Activated B cell treated with CpG ODN at 0.5 μM for 24 hours (primary cell): ENCODE measurements at regions not wholly inside any gene's neighbourhood (a gene's known extent, or its start where the extent isn't known, plus 50 kb on each side); places are given as distances from the start of the nearest gene placed in this dataset.

Source experiments
- ATAC-seq: fragments of 200-7000 bp; cut with Tn5 transposase; one replicate; pipeline ENCODE4 v1.10.0; 2021; ENCODE audit warnings: low read depth, mild to moderate bottlenecking, moderate library complexity
- CTCF ChIA-PET: fragments of 350-600 bp; sonication (Branson Sonifier 250); formaldehyde crosslinking; loops from one replicate; lab custom pipeline; 2021; ENCODE audit warnings: antibody characterized with exemption; lab: Charles Lee
- POLR2A ChIA-PET: fragments of 350-600 bp; sonication (Branson Sonifier 250); formaldehyde crosslinking; loops from one replicate; lab custom pipeline; 2021; ENCODE audit warnings: antibody characterized with exemption; lab: Charles Lee
- DNase-seq: peaks from one replicate; pipeline ENCODE4 v3.0.0; 2022
- H3K27ac Mint-ChIP-seq: one replicate; pipeline ENCODE4 v1.8.0; 2020; ENCODE audit warnings: mixed read lengths
- H3K27me3 Mint-ChIP-seq: one replicate; pipeline ENCODE4 v1.8.0; 2021; ENCODE audit warnings: mixed read lengths
- H3K36me3 Mint-ChIP-seq: one replicate; pipeline ENCODE4 v1.8.0; 2021; ENCODE audit warnings: low read depth, mixed read lengths
- H3K4me1 Mint-ChIP-seq: one replicate; pipeline ENCODE4 v1.8.0; 2021; ENCODE audit warnings: mixed read lengths
- H3K4me3 Mint-ChIP-seq: one replicate; pipeline ENCODE4 v1.8.0; 2020; ENCODE audit warnings: mild to moderate bottlenecking, mixed read lengths
- H3K9me3 Mint-ChIP-seq: one replicate; pipeline ENCODE4 v1.8.0; 2020; ENCODE audit warnings: mixed read lengths
- CTCF ChIP-seq: fragments of 200-600 bp; IDR thresholded peaks from one replicate; pipeline ENCODE4 v1.8.0; 2022; ENCODE audit warnings: antibody characterized with exemption, mild to moderate bottlenecking
- intact Hi-C: fragments of 100-400 bp; cut with micrococcal nuclease; formaldehyde crosslinking; loops from one replicate; pipeline ENCODE4 v1.15.1; 2024

DNA sequence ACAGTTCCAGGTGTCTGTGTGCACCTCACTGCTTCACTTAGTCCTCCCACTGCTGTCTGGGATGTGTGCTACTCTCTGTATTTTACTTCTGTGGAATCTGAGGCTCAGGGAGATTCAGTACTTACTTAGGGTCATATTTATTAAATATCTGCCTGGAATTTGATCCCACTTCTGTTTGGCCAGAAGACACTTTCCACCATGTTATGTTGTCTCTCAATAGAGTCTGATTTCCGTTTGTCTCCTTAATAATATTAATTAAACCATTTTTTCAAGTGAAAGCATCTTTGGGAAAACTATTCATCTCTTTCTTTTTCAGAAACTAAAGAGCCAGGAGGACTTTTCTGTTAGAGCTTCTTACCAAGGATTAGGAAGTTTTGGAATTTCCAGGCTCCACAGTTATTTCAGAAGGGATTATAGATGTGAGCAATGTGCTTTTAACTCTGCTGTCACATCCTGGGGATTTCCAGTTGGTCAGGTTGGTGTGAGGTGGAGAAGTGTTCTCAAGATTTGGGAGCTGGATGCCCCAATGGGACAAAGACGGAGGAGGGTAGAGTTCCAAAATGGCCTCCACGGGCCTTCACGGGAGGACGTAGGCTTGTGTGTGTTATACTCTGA lies 156.8 kb upstream of the RALGAPA2 start:
- no peak for TF ChIP-seq CTCF

DNA sequence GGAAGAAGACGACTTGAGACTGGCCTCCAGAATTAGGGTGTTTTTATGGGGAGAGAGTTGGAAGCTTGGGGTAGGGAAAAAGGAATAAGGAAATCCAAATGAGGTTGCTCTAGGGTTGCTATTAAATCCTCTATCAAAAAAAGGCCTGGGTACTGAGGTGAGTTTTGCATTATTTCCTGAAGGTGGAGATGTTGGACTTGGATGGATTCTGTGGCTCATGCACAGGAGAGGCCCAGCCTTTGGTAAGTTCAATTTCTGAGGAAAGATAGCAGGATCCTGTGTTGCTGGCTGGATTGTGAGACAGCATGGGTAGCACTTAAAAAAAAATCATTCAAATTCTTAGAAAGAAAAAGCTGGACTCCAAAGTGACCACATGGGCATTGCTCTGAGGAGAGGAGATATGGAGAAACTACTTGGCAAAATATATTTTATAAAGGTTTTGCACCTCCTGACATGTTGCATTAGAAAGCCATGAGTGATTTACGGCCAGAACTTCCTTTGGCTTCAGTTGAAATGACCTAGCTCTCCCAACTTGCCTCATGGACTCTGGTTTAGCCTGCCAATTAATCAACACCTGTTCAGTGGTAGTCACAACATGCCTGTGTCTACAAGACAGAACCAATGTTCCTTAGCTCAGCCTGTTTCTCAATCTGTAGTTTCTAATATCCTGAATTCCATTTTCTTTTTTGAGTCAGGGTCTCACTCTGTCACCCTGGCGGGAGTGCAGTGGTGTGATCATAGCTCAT lies 152.1 kb upstream of the RALGAPA2 start:
- ATAC-seq (no peak), DNase-seq (no peak)
- intact Hi-C loops: no loop called here
- Mint-ChIP-seq H3K9me3 (no peaks in the 10 kb centered on the region), H3K4me3 (no peak overlapping the region), H3K27me3 (peaks cover 15% of the 10 kb centered on the region), H3K4me1 (no peaks in the 10 kb centered on the region), H3K36me3 (no peaks in the 10 kb centered on the region), H3K27ac (no peak overlapping the region)
- TF ChIP-seq CTCF: no peak
- ChIA-PET POLR2A (no interaction called here), CTCF (interaction anchor here (1.1 kb wide), 1 partner anchor 641 kb away, joined by 5 read pairs; no protein-coding TSS in a partner anchor)

More for the DNA sequence above, 156.8 kb upstream of the RALGAPA2 start:
- Mint-ChIP-seq H3K27ac (no peak overlapping the region), H3K27me3 (peaks cover 16% of the 10 kb centered on the region), H3K4me3 (no peak overlapping the region), H3K9me3 (no peaks in the 10 kb centered on the region), H3K4me1 (no peaks in the 10 kb centered on the region), H3K36me3 (no peaks in the 10 kb centered on the region)
- intact Hi-C loops: no loop called here
- CTCF ChIA-PET: no interaction called here
- no peak for ATAC-seq
- DNase-seq: no peak
- POLR2A ChIA-PET: no interaction called here

DNA sequence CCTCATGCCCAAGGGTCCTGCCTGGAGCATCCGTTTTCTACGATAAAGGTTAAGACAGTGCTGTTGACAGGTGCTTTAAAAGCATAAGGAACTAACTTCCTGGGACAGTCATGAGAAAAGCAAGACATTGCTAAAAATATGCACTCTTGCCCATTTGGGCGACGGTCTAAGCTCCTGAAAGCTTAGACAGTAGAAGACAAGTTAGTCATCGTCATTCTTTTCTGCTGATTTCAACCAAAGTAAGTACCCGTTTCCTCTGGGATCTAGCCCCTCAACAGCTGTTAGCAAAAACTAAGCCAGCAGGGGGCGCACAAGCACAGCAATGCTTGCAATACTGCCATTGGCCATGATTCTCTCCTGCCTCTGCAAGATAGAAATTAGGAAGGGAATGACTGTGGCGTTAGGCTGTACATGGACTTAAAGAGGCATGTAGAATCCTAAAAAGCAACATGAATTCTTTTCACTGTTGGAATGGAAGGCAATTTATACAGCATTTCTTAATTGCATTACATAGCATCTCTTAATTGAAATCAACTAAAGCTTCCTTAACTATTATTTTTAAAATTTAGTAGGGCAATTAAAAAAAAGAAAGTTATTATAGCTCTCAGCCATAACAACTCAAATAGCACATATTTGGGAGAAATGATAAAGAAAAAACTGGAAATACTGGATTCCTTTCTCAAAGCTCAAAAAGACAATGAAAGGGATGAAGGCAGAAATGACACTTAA lies 147.8 kb upstream of the RALGAPA2 start:
- no peak for TF ChIP-seq CTCF
- no peaks in the 10 kb centered on the region for H3K9me3 Mint-ChIP-seq
- DNase-seq (peak; percentile 60), ATAC-seq (peak; percentile 21)
- H3K27me3 Mint-ChIP-seq: peaks cover 25% of the 10 kb centered on the region
- no peaks in the 10 kb centered on the region for H3K4me1 Mint-ChIP-seq
- no peak overlapping the region for H3K27ac Mint-ChIP-seq
- POLR2A ChIA-PET: no interaction called here
- intact Hi-C loops: loop anchor here (1.0 kb wide), 4 partner anchors 266 to 712 kb away; partner anchors contain the start of gene KIZ
- CTCF ChIA-PET: interaction anchor here (0.6 to 3.0 kb wide), 11 partner anchors 9 to 712 kb away, joined by 3 to 35 read pairs (median 3); no protein-coding TSS in a partner anchor
- no peak overlapping the region for H3K4me3 Mint-ChIP-seq
- no peaks in the 10 kb centered on the region for H3K36me3 Mint-ChIP-seq

DNA sequence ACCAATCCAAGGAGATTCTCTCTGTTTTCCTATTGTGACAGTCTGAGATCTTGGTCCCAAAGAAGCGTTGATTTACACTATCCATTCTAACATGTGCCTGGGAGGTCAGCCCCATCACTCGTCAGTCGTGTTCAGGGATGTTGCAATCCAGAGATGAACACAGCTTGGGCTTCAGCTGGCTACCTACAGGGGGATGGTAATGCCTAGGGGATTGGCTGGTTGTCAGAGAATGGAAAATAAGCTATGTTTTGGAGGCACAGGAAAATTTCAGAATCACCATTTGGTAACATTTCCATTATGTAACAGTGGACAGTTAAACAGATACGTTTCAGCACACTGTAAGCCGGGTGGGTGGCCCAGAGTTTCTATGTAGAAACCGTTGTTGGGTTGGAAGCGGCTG lies 147.1 kb upstream of the RALGAPA2 start:
- Mint-ChIP-seq H3K36me3 (no peaks in the 10 kb centered on the region), H3K27ac (no peak overlapping the region)
- CTCF ChIA-PET: interaction anchor here (1.1 to 3.0 kb wide), 7 partner anchors 17 to 712 kb away, joined by 3 to 35 read pairs (median 5); no protein-coding TSS in a partner anchor

More for the DNA sequence above, 147.1 kb upstream of the RALGAPA2 start:
- ATAC-seq: no peak
- Mint-ChIP-seq H3K4me1 (no peaks in the 10 kb centered on the region), H3K27me3 (peaks cover 26% of the 10 kb centered on the region), H3K4me3 (no peak overlapping the region), H3K9me3 (no peaks in the 10 kb centered on the region)
- intact Hi-C loops: no loop called here
- DNase-seq: no peak
- no peak for TF ChIP-seq CTCF
- POLR2A ChIA-PET: no interaction called here
